Islet of Langerhans (tissue), 1 donor: ENCODE measurements at regions not wholly inside any gene's neighbourhood (a gene's known extent, or its start where the extent isn't known, plus 50 kb on each side); places are given as distances from the start of the nearest gene placed in this dataset.

Experiments
- FAIRE-seq: peaks from one replicate; lab custom pipeline; 2011; peaks lifted over from hg19 to GRCh38; lab: Jason Lieb, UNC

DNA sequence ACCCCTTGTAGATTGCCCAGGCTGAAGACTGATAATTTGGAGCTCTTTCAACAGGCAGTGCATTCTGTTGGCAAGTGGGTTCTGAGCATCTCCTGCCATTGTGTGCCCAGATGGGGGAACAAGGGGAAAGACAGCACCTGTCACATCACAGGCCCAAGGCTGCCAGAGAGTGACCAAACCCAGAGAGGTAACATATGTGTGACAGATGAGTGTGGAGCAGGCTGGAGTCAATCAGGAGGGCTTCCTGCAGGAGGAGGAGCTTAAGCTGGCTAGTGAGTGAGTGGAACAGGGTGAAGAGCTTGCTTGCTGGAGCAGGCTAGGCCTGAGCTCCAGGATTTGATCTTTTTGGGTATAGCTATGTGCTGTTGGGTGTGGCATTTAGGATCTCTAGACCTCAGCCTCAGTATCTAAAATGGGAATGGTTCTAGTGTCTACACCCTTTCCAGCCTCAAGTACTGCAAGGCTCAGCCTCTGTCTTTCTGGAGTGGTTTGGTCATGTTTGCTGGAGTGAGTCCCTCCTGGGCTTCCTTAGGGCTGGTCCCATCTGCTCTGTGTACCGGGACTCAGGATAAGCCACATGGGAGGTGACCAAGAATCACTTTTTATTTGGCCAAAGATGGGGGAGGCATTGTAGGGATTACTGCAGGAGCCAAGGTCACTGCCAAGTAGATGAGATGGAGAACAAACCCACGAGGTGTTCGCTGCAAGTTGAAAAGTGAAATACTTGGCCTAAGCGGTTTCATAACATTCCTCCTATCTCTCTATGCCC is 152.4 kb upstream of the TSHZ3 start:
- FAIRE-seq, result no peak

DNA sequence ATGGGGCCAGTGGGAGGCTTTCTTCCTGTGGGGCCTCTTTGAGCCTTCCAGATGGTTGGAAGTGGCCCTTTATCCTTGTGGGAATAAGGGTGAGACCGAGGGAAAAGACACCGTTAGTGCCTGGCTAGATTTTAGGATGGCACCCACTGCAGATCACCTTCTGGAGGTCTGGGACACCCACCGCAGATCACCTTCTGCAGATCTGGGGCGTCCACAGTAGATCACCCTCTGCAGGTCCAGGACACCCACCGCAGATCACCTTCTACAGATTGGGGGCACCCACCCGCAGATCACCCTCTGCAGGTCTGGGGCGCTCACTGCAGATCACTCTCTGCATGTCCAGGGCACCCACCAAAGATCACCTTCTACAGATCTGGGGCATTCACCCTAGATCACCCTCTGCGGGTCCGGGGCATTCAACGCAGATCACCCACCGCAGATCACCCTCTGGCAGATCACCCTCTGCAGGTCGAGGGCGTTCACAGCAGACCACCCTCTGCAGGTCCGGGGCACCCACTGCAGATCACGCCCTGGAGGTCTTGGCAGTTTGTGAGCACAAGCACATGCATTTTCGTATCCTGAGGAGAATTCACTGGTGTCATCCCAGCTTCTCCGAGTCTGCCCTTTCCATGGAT is 153.4 kb upstream of the TSHZ3 start:
- no peak for FAIRE-seq

DNA sequence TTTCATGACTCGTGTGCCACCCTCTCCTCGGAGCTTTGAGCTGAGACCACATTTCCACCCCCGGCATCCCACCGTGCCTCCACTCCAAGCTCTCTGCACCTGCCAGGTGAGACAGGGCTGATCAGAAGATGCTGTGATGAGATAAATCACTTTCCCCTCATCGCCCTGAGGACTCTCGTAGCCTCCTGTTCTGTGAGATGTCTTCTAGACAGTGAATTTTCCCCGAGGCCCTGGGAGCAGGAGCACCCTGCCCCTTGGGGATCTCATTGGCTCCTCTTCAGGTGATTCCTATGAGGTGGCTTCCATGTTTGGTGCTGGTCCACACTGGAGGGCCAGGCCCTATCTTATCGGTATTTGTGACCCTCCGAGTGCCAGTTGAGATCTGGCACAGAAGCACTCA is 154.0 kb upstream of the TSHZ3 start:
- no peak for FAIRE-seq

DNA sequence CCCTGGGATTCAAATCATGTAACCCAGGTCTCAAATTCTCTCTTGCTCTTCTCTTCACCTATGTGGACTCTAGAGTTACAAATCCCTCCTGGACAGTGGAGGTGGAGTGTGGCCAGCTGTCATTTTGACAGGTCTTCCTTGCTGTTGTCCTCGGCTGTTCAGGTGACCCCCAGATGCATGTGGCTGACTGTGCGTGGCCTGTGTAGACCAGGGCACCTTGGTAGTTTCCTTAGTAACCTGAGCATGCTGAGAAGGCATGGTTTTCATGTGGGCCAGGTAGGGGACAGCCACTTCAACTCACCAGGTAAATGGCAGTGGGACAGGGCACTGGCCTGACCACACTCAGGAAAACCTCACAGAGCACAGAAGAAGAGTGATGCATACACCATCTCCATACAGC is 155.0 kb upstream of the TSHZ3 start:
- no peak for FAIRE-seq

- no peak for FAIRE-seq
Observed at GRCh38 chr19:31505596-31505910, 156.3 kb upstream of the TSHZ3 start.

- FAIRE-seq, result no peak
Observed at GRCh38 chr19:31506102-31506501, 156.9 kb upstream of the TSHZ3 start.

GRCh38 chr19:31510635-31511034 is 161.4 kb upstream of the TSHZ3 start:
- no peak for FAIRE-seq

DNA sequence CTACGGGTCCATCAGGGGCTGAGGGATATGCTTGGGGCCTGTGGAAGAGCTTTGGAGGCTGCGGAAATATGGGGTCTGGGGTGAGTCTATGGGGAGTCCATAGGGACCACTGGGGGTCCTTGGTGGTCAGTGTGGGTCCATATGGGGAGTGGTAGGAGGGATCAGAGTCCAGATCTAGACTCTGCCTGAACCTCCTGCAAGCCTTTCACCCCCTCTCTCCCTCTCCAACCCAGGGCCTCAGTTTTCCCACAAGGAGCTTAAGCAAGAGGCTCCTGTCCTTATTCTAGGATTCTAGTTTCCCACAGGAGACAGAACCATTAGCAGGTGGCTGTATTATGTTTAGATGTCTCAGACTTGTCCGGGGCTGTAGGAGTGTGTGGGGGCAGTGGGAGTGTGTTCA is 161.9 kb upstream of the TSHZ3 start:
- FAIRE-seq, result no peak

DNA sequence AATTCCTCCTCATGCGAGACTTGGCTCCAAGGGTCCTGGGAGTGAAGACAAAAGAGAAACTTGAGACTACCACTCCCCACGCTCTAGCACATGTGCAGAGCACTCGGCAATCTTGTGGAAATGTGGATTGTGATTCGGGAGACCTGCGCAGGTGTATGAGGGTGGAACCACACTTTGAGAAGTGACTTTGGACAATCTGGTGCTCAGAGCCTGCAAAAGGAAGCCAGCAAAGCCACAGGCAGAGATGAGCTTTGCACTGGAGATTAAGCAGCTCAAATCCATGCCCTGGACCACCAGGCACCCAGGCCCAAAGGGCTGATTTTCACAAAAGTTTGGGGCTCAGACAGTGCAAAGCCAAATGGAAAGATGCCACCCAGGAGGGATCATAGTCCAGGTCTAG is 162.5 kb upstream of the TSHZ3 start:
- no peak for FAIRE-seq

DNA sequence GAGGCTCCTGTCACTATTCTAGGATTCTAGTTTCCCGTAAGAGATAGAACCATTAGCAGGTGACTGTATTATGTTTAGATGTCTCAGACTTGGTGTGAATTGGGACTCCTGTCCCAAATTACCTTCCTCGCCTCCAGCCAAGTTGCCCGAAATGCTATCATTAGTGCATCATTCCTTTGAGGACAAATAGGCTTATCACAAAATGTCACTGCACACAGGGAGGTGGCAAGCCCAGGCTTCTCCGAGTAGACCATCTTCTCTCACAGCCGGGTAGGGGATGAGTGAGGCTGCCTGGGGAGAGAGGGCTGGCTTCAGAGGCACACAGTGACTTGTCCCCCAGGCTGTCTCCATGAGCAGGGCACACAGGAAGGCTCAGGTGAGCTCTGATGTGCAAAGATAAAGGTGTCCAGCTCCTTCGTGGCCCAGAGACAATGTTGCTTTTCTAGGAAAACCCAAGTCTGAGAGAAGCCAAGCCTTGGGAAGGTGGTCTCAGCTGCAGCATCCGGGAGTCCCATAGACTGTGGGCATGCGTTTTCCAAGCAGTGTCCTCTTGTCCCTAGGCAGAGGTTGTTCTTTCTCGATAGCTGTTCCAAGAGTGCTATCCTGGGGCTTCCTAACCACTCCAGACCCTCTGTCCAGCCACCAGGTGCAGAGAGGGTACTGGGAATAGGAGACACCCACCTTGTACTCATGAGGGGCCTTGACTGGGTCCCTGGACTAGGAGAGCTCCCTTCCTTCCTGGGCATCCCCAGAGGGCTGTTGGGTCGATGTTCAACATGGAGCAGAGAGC is 163.1 kb upstream of the TSHZ3 start:
- FAIRE-seq, result no peak

DNA sequence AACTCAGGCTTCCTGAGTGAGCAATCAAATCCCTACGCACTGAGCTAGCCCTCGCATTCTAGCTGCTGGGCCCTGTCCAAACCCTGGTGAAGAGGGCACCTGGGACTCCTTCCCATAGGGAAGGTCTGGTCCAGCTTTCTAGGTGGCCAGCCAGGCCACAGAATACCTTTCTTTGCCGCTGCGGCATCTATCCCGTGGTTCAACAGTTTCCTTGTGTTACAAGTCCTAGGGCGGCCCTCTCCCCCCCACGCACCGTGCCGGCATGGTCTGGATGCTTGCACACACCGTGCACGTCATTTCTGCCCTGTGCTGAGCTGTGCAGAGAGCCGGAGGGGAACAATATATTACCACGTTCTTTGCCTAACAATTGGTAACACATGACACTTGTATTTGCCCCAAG is 164.6 kb upstream of the TSHZ3 start:
- no peak for FAIRE-seq

GRCh38 chr19:31515931-31516330 is 166.7 kb upstream of the TSHZ3 start:
- FAIRE-seq, result no peak

GRCh38 chr19:31516756-31517155 is 167.5 kb upstream of the TSHZ3 start:
- no peak for FAIRE-seq

GRCh38 chr19:31517224-31518180 is 168.3 kb upstream of the TSHZ3 start:
- FAIRE-seq, result no peak

DNA sequence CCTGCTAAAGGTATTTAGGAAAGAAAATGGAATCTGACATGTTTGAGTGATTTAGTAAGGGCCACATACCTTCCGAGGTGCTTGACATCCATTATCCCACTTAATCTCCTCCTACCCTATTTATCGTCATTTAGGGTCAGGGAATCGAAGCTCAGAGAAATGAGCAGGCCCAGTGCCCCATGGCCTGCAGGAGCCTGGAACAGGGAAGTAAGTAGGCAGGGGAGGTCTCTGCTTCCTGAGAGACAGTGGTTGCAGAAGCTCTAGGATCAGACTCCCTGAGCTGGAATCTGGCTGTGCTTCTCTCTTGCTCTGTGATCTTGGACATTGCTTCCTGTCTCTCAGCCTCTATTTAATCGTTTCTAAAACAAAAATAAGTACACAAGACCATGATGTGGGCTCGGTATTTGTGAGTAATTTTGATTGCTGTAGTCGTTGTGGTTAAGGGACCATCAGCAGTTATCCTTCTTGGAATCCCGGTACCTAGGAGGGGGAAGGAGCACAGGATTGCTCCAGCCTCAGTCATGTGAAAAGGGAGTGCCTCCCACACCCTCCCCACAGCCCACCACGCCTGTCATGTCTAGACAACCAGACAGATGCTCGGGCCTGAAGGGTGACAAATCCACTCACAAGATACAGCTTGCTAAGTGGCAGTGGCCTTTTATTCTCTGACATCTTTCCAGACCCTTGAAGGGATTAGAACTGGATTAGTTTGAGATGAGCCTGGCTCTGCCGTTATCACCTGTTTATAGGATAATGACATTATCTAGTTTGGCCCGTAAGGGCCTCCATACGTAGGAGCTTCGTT is 169.2 kb upstream of the TSHZ3 start:
- no peak for FAIRE-seq

DNA sequence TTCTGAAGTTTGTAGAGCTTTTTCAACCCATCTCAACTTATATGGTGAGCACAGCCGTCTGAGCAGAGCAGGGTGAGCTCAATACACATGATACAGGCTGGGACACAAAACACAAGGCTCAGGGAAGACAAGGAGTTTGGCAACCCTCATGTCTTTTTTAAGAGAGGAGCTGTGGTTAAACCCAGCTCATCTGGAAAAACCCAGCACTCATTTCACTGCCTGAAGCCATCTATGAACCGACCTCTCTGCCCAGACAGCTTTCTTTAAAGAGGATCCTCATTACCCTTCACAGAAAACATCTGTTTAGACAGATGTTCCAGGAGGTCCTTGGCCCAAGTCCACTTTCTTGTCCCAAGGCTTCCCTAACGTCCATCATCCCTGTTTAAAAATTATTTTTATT is 170.0 kb upstream of the TSHZ3 start:
- no peak for FAIRE-seq

DNA sequence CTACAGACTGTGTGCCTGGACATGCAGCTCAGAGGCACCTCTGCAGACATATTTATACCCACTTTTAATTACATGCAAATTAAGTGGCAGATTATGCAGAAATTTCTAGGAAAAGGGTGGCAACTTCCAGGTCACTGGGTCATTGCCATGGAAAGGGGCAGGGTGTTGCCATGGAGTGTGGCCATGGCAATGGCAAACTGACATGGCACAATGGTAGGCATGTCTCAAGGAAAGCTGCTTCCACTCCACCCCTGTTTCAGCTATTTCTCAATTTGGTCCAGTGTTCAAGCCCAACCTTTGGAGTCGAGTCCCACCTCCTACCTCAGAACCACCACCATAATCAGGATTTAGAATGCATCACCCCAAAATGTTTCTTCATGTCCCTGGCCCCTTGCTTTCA is 170.7 kb upstream of the TSHZ3 start:
- FAIRE-seq, result no peak

DNA sequence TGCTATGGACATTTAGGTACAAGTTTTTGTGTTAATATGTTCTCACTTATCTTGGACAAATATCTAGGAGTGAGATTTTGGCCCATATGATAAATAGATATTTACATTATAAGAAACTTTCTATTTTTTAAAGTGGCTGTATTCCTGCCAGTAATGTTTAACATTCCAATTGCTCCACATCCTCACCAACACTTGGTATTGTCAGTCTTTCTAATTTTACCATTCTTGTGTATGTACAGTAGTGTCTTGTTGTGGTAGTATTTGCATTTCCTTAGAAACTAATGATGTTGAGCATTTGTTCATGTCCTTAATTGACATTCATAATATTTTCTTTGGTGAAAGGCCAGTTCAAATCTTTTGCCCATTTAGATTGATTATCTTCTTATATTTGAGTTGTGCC is 171.4 kb upstream of the TSHZ3 start:
- FAIRE-seq, result no peak

DNA sequence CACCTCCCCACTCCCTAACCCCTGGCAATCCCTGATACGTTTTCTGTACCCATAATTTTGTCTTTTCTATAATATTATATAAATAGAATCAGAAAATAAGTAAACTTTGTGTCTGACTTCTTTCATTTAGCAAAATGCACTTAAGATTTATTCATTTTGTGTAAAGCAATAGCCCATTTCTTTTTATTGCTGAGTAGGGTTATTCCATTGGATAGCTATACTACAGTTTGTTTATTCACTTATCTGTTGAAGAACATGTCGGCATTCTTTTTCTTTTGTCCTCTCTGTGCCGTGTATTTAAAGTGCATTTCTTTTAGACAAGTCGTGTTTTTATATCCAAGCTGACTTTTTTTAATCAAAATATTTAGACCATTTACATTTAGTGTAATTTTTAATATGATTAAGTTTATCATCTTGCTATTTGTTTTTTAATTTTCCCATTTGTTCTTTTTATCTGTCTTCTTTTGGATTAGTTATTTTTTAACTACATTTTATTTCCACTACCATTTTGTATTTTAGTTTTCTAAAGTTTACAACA is 176.4 kb upstream of the TSHZ3 start:
- FAIRE-seq, result no peak

DNA sequence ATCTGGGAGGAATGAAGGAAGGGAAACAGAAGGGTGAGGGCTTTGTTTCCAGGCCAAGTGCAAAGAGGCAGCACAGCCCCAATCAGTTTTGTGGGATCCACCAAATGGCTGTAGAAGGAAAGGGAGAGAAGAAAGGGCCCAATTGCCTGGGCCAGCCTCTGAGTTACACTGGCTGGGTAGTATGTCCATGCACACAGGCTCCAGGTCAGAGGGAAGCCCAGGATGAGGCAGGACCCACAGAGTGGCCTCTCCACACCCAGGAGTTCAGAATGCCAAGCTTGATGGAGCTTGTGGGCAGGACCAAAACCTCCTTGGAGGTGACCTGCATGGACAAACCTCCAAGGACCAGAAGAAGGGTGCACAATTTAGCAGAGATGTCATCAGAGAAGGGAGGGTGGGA is 178.2 kb upstream of the TSHZ3 start:
- no peak for FAIRE-seq

DNA sequence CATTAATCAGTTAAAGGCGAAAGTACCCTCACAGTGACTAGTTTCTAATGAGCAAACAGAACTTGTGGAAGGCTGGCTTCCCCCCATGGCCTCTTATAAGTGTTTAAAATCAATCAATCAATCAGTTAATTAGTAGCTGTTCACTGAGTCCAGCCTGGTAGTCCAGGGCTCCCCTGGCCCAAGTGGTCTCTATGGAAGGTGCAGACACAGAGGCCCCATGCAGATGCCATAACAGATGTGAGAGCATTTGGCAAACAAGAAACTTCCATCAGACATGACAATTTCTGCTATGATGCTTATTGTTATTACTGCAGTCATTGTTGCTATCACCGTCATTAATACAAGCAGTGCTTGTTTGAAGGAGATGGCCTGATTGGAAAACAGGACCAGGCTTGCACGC is 179.0 kb upstream of the TSHZ3 start:
- no peak for FAIRE-seq
